NT2/D1 (cell line): ENCODE measurements at regions not wholly inside any gene's neighbourhood (a gene's known extent, or its start where the extent isn't known, plus 50 kb on each side); places are given as distances from the start of the nearest gene placed in this dataset.

Experiments
- DNase-seq: peaks from one replicate; pipeline ENCODE4 v3.0.0-alpha.2; 2011; ENCODE audit warnings: low read depth, low spot score
- H3K27me3 ChIP-seq: 2 replicates; pipeline ENCODE4 v1.6.0; 2011; ENCODE audit warnings: mild to moderate bottlenecking; ENCODE audit not compliant: insufficient read length, insufficient read depth
- H3K36me3 ChIP-seq: 2 replicates; pipeline ENCODE4 v1.6.1; 2011; ENCODE audit warnings: mild to moderate bottlenecking, low read length, mixed read lengths; ENCODE audit not compliant: insufficient read depth, insufficient read length
- H3K4me1 ChIP-seq: 2 replicates; pipeline ENCODE4 v1.5.1; 2011; ENCODE audit not compliant: insufficient read depth, insufficient read length
- H3K4me3 ChIP-seq: 2 replicates; pipeline ENCODE4 v1.5.1; 2011; ENCODE audit warnings: low read depth; ENCODE audit not compliant: insufficient read length
- H3K9ac ChIP-seq: 2 replicates; pipeline ENCODE4 v1.6.0; 2011; ENCODE audit warnings: low read depth; ENCODE audit not compliant: insufficient read length
- H3K9me3 ChIP-seq: 2 replicates; pipeline ENCODE4 v1.5.1; 2011; ENCODE audit warnings: mild to moderate bottlenecking, low read length; ENCODE audit not compliant: insufficient read depth
- SUZ12 ChIP-seq: IDR thresholded peaks from 2 replicates; pipeline ENCODE4 v1.6.1; 2011; ENCODE audit not compliant: insufficient read length, insufficient read depth; ENCODE audit errors: extremely low read depth
- YY1 ChIP-seq: IDR thresholded peaks from 2 replicates; pipeline ENCODE4 v1.6.1; 2011; ENCODE audit not compliant: insufficient read length, insufficient read depth
- ZNF274 ChIP-seq: IDR thresholded peaks from 2 replicates; pipeline ENCODE4 v1.6.1; 2011; ENCODE audit warnings: mild to moderate bottlenecking, low read depth, low read length

- no peak for DNase-seq
Measured at GRCh38 chr2:72010647-72011369, 136.9 kb downstream of the CYP26B1 start.

GRCh38 chr2:72008608-72009007 is 139.1 kb downstream of the CYP26B1 start:
- Histone ChIP-seq H3K27me3 (no peaks in the 10 kb centered on the region), H3K4me1 (peaks cover 3% of the 10 kb centered on the region), H3K9ac (no peak overlapping the region), H3K36me3 (no peaks in the 10 kb centered on the region), H3K4me3 (no peak overlapping the region), H3K9me3 (no peaks in the 10 kb centered on the region)
- no peak for DNase-seq
- no peak for TF ChIP-seq ZNF274

More at GRCh38 chr2:72010647-72011369, 136.9 kb downstream of the CYP26B1 start:
- Histone ChIP-seq H3K4me3 (no peak overlapping the region), H3K36me3 (no peaks in the 10 kb centered on the region), H3K27me3 (no peaks in the 10 kb centered on the region), H3K9me3 (no peaks in the 10 kb centered on the region), H3K4me1 (peaks cover 3% of the 10 kb centered on the region), H3K9ac (no peak overlapping the region)
- TF ChIP-seq SUZ12 (no peak), ZNF274 (no peak), YY1 (no peak)

- Histone ChIP-seq H3K4me3 (no peak overlapping the region), H3K27me3 (no peaks in the 10 kb centered on the region), H3K4me1 (peaks cover 3% of the 10 kb centered on the region), H3K9ac (no peak overlapping the region), H3K9me3 (no peaks in the 10 kb centered on the region), H3K36me3 (no peaks in the 10 kb centered on the region)
- TF ChIP-seq YY1 (no peak), SUZ12 (no peak), ZNF274 (no peak)
- DNase-seq = no peak
Measured at GRCh38 chr2:72007402-72007801, 140.3 kb downstream of the CYP26B1 start.

GRCh38 chr2:72006188-72006736 is 141.4 kb downstream of the CYP26B1 start:
- TF ChIP-seq ZNF274 (no peak), SUZ12 (no peak), YY1 (no peak)

GRCh38 chr2:72004976-72005375 is 142.7 kb downstream of the CYP26B1 start:
- DNase-seq = no peak
- TF ChIP-seq ZNF274 (no peak), SUZ12 (no peak), YY1 (no peak)
- H3K9me3 ChIP-seq = no peaks in the 10 kb centered on the region
- H3K4me3 ChIP-seq = no peak overlapping the region
- H3K27me3 ChIP-seq = no peaks in the 10 kb centered on the region
- peaks cover 6% of the 10 kb centered on the region for H3K4me1 ChIP-seq
- no peak overlapping the region for H3K9ac ChIP-seq
- H3K36me3 ChIP-seq = no peaks in the 10 kb centered on the region

More at GRCh38 chr2:72006188-72006736, 141.4 kb downstream of the CYP26B1 start:
- Histone ChIP-seq H3K36me3 (no peaks in the 10 kb centered on the region), H3K4me1 (peaks cover 3% of the 10 kb centered on the region), H3K9ac (no peak overlapping the region), H3K4me3 (no peak overlapping the region), H3K9me3 (no peaks in the 10 kb centered on the region), H3K27me3 (no peaks in the 10 kb centered on the region)
- DNase-seq = no peak

- Histone ChIP-seq H3K9ac (no peak overlapping the region), H3K27me3 (no peaks in the 10 kb centered on the region), H3K36me3 (no peaks in the 10 kb centered on the region), H3K4me3 (no peak overlapping the region), H3K4me1 (peaks cover 6% of the 10 kb centered on the region), H3K9me3 (no peaks in the 10 kb centered on the region)
- DNase-seq = no peak
- TF ChIP-seq YY1 (no peak), ZNF274 (no peak), SUZ12 (no peak)
Measured at GRCh38 chr2:72004201-72004915, 143.3 kb downstream of the CYP26B1 start.

- H3K9me3 ChIP-seq = no peaks in the 10 kb centered on the region
- H3K36me3 ChIP-seq = no peaks in the 10 kb centered on the region
- peaks cover 6% of the 10 kb centered on the region for H3K4me1 ChIP-seq
- no peak for DNase-seq
- H3K9ac ChIP-seq = no peak overlapping the region
- TF ChIP-seq YY1 = no peak
- no peak for TF ChIP-seq ZNF274
- TF ChIP-seq SUZ12 = no peak
- H3K27me3 ChIP-seq = no peaks in the 10 kb centered on the region
- H3K4me3 ChIP-seq = no peak overlapping the region
Measured at GRCh38 chr2:72003796-72004195, 143.9 kb downstream of the CYP26B1 start.
